ENCODE measurements at regions not wholly inside any gene's neighbourhood (a gene's known extent, or its start where the extent isn't known, plus 50 kb on each side); places are given as distances from the start of the nearest gene placed in this dataset.

DNA sequence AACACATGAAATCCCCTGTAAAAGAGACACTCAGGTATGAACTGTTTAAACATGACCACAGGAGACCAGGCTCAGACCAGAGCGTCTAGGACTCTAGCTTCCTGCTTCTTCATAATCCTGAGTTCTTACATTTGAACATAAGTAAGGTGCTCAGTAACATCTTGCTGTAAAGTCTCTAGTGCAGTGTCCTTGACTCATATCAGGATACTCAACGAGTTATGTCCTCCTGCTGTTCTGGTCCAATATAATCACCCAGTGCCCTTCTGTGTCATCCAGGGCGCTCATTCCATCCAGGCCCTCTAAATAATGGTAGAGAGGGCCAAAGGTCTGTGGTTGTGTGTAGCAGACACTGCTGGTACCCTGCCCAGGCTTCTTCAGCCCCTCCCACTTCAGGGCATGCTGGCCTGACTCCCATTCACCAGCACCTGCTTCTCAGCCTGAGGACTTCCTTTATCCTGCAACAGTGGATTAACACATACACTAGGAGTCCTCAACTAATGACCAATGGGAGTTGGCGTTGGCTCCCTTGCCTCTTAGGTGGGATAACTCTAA, 66.8 kb upstream of the MOCS1 start:
- Histone ChIP-seq H3K56ac (ENCODE audit: extremely low read depth, insufficient read depth, low read length) (no peak overlapping the region), H3K23ac (ENCODE audit: low read depth, low read length) (no peak overlapping the region), H2BK15ac (ENCODE audit: low read depth, low read length) (no peak overlapping the region), H2BK5ac (ENCODE audit: low read depth, low read length, poor library complexity, severe bottlenecking) (no peak overlapping the region), H2AK9ac (replicated peaks; ENCODE audit: low read depth, low read length, poor library complexity) (no peak overlapping the region), H3K27ac (ENCODE audit: insufficient read depth, low read length) (no peak overlapping the region), H4K8ac (ENCODE audit: low read depth in 2 of 2, low read length in 2 of 2) (no peak overlapping the region), H3K9ac (ENCODE audit: low read depth, low read length) (no peak overlapping the region), H3K18ac (ENCODE audit: low read depth, low read length) (no peak overlapping the region), H3K79me1 (ENCODE audit: low read depth in 1 of 2, low read length in 2 of 2) (no peaks in the 10 kb centered on the region), H4K5ac (ENCODE audit: low read depth, low read length) (no peak overlapping the region), H4K20me1 (ENCODE audit: insufficient read depth, low read length) (no peaks in the 10 kb centered on the region), H2BK120ac (ENCODE audit: low read depth, low read length) (no peak overlapping the region), H4K91ac (ENCODE audit: insufficient read depth, low read depth, low read length) (no peak overlapping the region), H3K9me1 (ENCODE audit: insufficient read depth, low read length) (no peaks in the 10 kb centered on the region), H3K27me3 (ENCODE audit: control insufficient read depth, insufficient read depth, low read length) (no peaks in the 10 kb centered on the region), H2AK5ac (ENCODE audit: low read depth, low read length) (no peak overlapping the region), H2BK20ac (ENCODE audit: low read depth, low read length) (no peak overlapping the region), H3K36me3 (ENCODE audit: control insufficient read depth, insufficient read depth, low read length) (no peaks in the 10 kb centered on the region), H3K4me1 (ENCODE audit: control insufficient read depth, insufficient read depth, low read length) (no peaks in the 10 kb centered on the region), H3K14ac (replicated peaks; ENCODE audit: low read depth, low read length) (no peak overlapping the region), H3K4ac (ENCODE audit: low read depth, low read length) (no peak overlapping the region), H3K9me3 (ENCODE audit: control insufficient read depth, insufficient read depth, low read length) (peaks cover 2% of the 10 kb centered on the region; the same call in 1 of the 2 replicates), H3K4me3 (ENCODE audit: insufficient read depth, low read depth, low read length) (no peak overlapping the region), H3K4me2 (ENCODE audit: low read depth, low read length) (no peak overlapping the region), H2AFZ (replicated peaks; ENCODE audit: low read length, poor library complexity) (no peak overlapping the region)
- ChIA-PET CTCF (no interaction called here), POLR2A (ENCODE audit: unreplicated experiment) (no interaction called here)
- no TSS peak for BruUV-seq (replicated peaks)
- TF ChIP-seq RAD21 (IDR thresholded peaks at IDR 0.05; ENCODE audit: low read length) (no peak), RFX5 (IDR thresholded peaks at IDR 0.05; ENCODE audit: low read depth, low read length) (no peak), RCOR1 (IDR thresholded peaks at IDR 0.05; ENCODE audit: insufficient replicate concordance, low read length) (no peak), FOS (IDR thresholded peaks at IDR 0.05; ENCODE audit: low read depth, low read length) (no peak), NFE2L2 (IDR thresholded peaks at IDR 0.05; ENCODE audit: low read depth, low read length) (no peak), MXI1 (IDR thresholded peaks at IDR 0.05; ENCODE audit: borderline replicate concordance, low read depth, low read length) (no peak), SMC3 (IDR thresholded peaks at IDR 0.05; ENCODE audit: low read depth, low read length) (no peak), BHLHE40 (IDR thresholded peaks at IDR 0.05; ENCODE audit: low read depth, low read length) (no peak), CHD1 (IDR thresholded peaks at IDR 0.05; ENCODE audit: low read depth, low read length) (no peak), CEBPB (IDR thresholded peaks at IDR 0.05; ENCODE audit: low read depth, low read length) (no peak), MAZ (IDR thresholded peaks at IDR 0.05; ENCODE audit: borderline replicate concordance, low read depth, low read length) (no peak), MAFK (IDR thresholded peaks at IDR 0.05; ENCODE audit: low read depth, low read length) (no peak), POLR2A (IDR thresholded peaks at IDR 0.05; ENCODE audit: low read depth, low read length) (no peak)
- TF ChIP-seq, protein P1, sequence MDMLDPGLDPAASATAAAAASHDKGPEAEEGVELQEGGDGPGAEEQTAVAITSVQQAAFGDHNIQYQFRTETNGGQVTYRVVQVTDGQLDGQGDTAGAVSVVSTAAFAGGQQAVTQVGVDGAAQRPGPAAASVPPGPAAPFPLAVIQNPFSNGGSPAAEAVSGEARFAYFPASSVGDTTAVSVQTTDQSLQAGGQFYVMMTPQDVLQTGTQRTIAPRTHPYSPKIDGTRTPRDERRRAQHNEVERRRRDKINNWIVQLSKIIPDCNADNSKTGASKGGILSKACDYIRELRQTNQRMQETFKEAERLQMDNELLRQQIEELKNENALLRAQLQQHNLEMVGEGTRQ (IDR thresholded peaks at IDR 0.05; ENCODE audit: low read depth, low read length): no peak
- TF ChIP-seq, protein P2, sequence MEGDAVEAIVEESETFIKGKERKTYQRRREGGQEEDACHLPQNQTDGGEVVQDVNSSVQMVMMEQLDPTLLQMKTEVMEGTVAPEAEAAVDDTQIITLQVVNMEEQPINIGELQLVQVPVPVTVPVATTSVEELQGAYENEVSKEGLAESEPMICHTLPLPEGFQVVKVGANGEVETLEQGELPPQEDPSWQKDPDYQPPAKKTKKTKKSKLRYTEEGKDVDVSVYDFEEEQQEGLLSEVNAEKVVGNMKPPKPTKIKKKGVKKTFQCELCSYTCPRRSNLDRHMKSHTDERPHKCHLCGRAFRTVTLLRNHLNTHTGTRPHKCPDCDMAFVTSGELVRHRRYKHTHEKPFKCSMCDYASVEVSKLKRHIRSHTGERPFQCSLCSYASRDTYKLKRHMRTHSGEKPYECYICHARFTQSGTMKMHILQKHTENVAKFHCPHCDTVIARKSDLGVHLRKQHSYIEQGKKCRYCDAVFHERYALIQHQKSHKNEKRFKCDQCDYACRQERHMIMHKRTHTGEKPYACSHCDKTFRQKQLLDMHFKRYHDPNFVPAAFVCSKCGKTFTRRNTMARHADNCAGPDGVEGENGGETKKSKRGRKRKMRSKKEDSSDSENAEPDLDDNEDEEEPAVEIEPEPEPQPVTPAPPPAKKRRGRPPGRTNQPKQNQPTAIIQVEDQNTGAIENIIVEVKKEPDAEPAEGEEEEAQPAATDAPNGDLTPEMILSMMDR (conservative IDR thresholded peaks at IDR 0.05; ENCODE audit: low read depth, low read length): no peak
- TF ChIP-seq, protein P3, sequence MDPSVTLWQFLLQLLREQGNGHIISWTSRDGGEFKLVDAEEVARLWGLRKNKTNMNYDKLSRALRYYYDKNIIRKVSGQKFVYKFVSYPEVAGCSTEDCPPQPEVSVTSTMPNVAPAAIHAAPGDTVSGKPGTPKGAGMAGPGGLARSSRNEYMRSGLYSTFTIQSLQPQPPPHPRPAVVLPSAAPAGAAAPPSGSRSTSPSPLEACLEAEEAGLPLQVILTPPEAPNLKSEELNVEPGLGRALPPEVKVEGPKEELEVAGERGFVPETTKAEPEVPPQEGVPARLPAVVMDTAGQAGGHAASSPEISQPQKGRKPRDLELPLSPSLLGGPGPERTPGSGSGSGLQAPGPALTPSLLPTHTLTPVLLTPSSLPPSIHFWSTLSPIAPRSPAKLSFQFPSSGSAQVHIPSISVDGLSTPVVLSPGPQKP (IDR thresholded peaks at IDR 0.05; ENCODE audit: borderline replicate concordance, low read depth, low read length): no peak
- in situ Hi-C loops (cut with MboI; ENCODE audit: low sequenced_read_pairs) (no loop called here), intact Hi-C loops (cut with micrococcal nuclease) (no loop called here), dilution Hi-C loops (cut with HindIII; ENCODE audit: low sequenced_read_pairs, unreplicated experiment) (no loop called here)
- DNase-seq (no peak), ATAC-seq (ENCODE audit: low read depth) (no peak)
- WGBS, 2 experiments (ENCODE audit: extremely low coverage in 2 of 2, insufficient read length in 1 of 2): no CpG with 5 or more reads among the region's 4 CpGs

Measured in IMR-90 (cell line).